SHP77 treated with DMSO at 0.1 percent for 48 hours (cell line): ENCODE measurements at regions not wholly inside any gene's neighbourhood (a gene's known extent, or its start where the extent isn't known, plus 50 kb on each side); places are given as distances from the start of the nearest gene placed in this dataset.

Experiments used
- DNase-seq: peaks from one replicate; lab custom pipeline; 2025; lab: John Stamatoyannopoulos, UW

- no peak for DNase-seq
Measured at GRCh38 chr4:187183826-187184225, 460.2 kb upstream of the FAT1 start.

GRCh38 chr4:187184508-187184907, 460.9 kb upstream of the FAT1 start:
- DNase-seq: no peak

- DNase-seq: no peak
Measured at GRCh38 chr4:187188118-187188517, 464.5 kb upstream of the FAT1 start.

GRCh38 chr4:187188741-187189140, 465.1 kb upstream of the FAT1 start:
- no peak for DNase-seq

- DNase-seq: no peak
Measured at GRCh38 chr4:187190390-187190789, 466.7 kb upstream of the FAT1 start.

GRCh38 chr4:187191676-187192075, 468.0 kb upstream of the FAT1 start:
- no peak for DNase-seq

GRCh38 chr4:187192266-187192665, 468.6 kb upstream of the FAT1 start:
- no peak for DNase-seq

GRCh38 chr4:187193141-187193540, 469.5 kb upstream of the FAT1 start:
- DNase-seq: no peak

GRCh38 chr4:187204389-187204918, 480.8 kb upstream of the FAT1 start:
- no peak for DNase-seq

GRCh38 chr4:187207931-187208330, 484.3 kb upstream of the FAT1 start:
- DNase-seq: no peak

GRCh38 chr4:187208651-187209050, 485.0 kb upstream of the FAT1 start:
- DNase-seq: no peak

- no peak for DNase-seq
Measured at GRCh38 chr4:187209921-187210613, 486.4 kb upstream of the FAT1 start.

- no peak for DNase-seq
Measured at GRCh38 chr4:187212446-187213080, 488.9 kb upstream of the FAT1 start.

- DNase-seq: no peak
Measured at GRCh38 chr4:187215438-187215837, 491.8 kb upstream of the FAT1 start.

- DNase-seq: no peak
Measured at GRCh38 chr4:187218705-187219245, 495.1 kb upstream of the FAT1 start.

- DNase-seq: no peak
Measured at GRCh38 chr4:187224560-187224959, 500.9 kb upstream of the FAT1 start.

GRCh38 chr4:187227907-187228704, 504.4 kb upstream of the FAT1 start:
- DNase-seq: no peak

GRCh38 chr4:187232196-187232595, 508.5 kb upstream of the FAT1 start:
- DNase-seq: no peak

- no peak for DNase-seq
Measured at GRCh38 chr4:187232796-187233195, 509.1 kb upstream of the FAT1 start.

GRCh38 chr4:187235456-187236170, 512.0 kb upstream of the FAT1 start:
- peak; percentile 60 for DNase-seq

GRCh38 chr4:187236209-187236890, 512.7 kb upstream of the FAT1 start:
- DNase-seq: no peak
